ENCODE measurements at regions not wholly inside any gene's neighbourhood (a gene's known extent, or its start where the extent isn't known, plus 50 kb on each side); places are given as distances from the start of the nearest gene placed in this dataset.

DNA sequence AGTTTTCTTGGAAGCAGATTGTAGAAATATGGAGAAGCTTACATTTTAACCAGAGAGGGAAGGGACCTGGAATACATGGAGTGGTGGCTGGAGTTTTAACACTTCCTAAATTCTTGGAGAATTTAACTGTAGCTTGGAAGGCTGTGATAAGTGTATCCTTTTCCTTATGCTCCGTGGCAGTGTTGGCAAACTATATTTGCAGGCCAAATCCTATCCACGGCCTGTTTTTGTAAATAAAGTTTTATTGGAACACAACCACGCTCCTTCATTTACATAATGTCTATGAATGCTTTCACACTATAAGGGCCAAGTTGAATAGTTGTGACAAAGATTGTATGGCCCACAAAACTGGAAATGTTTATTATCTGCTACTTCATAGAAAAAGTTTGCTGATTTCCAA, 110.6 kb upstream of the MIR17HG start:
- H3K36me3 Mint-ChIP-seq (ENCODE audit: low read depth) = peaks cover 10% of the 10 kb centered on the region
- TF ChIP-seq, protein P1, sequence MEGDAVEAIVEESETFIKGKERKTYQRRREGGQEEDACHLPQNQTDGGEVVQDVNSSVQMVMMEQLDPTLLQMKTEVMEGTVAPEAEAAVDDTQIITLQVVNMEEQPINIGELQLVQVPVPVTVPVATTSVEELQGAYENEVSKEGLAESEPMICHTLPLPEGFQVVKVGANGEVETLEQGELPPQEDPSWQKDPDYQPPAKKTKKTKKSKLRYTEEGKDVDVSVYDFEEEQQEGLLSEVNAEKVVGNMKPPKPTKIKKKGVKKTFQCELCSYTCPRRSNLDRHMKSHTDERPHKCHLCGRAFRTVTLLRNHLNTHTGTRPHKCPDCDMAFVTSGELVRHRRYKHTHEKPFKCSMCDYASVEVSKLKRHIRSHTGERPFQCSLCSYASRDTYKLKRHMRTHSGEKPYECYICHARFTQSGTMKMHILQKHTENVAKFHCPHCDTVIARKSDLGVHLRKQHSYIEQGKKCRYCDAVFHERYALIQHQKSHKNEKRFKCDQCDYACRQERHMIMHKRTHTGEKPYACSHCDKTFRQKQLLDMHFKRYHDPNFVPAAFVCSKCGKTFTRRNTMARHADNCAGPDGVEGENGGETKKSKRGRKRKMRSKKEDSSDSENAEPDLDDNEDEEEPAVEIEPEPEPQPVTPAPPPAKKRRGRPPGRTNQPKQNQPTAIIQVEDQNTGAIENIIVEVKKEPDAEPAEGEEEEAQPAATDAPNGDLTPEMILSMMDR (conservative IDR thresholded peaks at IDR 0.05) = no peak
- H3K27me3 Mint-ChIP-seq (ENCODE audit: low read depth) = no peaks in the 10 kb centered on the region
- peaks cover 40% of the 10 kb centered on the region for H3K4me1 Mint-ChIP-seq
- no peak overlapping the region for H3K27ac Mint-ChIP-seq (ENCODE audit: unreplicated experiment)
- H3K4me3 Mint-ChIP-seq = no peak overlapping the region
- no peak for DNase-seq (ENCODE audit: low read depth, low spot score)
- H3K9me3 Mint-ChIP-seq = peaks cover 3% of the 10 kb centered on the region

DNA sequence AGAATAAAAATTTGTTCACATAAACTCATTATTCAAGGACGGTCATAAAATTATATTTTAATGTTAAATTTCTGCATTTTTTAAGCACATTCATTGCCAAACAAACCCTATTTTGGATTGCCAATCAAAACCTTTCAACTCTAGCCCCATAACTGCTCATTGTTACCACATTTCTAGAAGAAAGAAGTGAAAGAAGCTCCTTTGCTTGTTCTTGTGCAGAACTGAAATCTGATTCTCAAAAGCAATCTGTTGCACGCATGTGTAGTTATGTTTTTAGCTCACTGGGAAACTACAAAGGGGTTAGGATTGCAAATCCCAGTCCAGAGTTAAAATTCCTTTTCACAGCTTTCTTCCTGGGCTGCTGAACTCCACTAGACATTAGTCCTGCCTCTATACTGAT, 109.5 kb upstream of the MIR17HG start:
- no peak for DNase-seq (ENCODE audit: low read depth, low spot score)
- H3K4me1 Mint-ChIP-seq = peaks cover 33% of the 10 kb centered on the region
- no peak overlapping the region for H3K27ac Mint-ChIP-seq (ENCODE audit: unreplicated experiment)
- H3K27me3 Mint-ChIP-seq (ENCODE audit: low read depth) = no peaks in the 10 kb centered on the region
- peaks cover 3% of the 10 kb centered on the region for H3K9me3 Mint-ChIP-seq
- peaks cover 14% of the 10 kb centered on the region for H3K36me3 Mint-ChIP-seq (ENCODE audit: low read depth)
- TF ChIP-seq, protein P1 (conservative IDR thresholded peaks at IDR 0.05) = no peak
- H3K4me3 Mint-ChIP-seq = no peak overlapping the region

DNA sequence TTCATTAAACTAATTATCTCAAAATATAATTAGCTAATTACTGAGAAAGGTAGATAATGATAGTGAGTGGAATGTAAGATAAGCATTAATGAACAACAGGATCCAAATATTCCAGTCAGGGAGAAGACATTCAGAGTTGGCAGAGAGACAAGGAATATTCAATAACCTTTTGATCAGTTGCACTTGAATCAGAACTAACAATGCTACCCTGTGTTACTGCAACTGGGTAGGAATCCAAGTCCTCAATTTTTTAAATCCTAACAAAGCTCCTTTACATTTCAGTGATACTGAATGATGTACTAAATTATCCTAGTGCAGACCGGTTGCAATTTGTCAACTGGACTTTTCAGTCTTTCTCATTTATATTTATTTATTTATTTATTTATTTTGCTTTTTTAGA, 107.1 kb upstream of the MIR17HG start:
- no peak overlapping the region for H3K27ac Mint-ChIP-seq (ENCODE audit: unreplicated experiment)
- H3K9me3 Mint-ChIP-seq = peaks cover 3% of the 10 kb centered on the region
- DNase-seq (ENCODE audit: low read depth, low spot score) = no peak
- H3K4me3 Mint-ChIP-seq = no peak overlapping the region
- TF ChIP-seq, protein P1 (conservative IDR thresholded peaks at IDR 0.05) = no peak
- H3K27me3 Mint-ChIP-seq (ENCODE audit: low read depth) = no peaks in the 10 kb centered on the region
- peaks cover 35% of the 10 kb centered on the region for H3K4me1 Mint-ChIP-seq
- peaks cover 17% of the 10 kb centered on the region for H3K36me3 Mint-ChIP-seq (ENCODE audit: low read depth)

DNA sequence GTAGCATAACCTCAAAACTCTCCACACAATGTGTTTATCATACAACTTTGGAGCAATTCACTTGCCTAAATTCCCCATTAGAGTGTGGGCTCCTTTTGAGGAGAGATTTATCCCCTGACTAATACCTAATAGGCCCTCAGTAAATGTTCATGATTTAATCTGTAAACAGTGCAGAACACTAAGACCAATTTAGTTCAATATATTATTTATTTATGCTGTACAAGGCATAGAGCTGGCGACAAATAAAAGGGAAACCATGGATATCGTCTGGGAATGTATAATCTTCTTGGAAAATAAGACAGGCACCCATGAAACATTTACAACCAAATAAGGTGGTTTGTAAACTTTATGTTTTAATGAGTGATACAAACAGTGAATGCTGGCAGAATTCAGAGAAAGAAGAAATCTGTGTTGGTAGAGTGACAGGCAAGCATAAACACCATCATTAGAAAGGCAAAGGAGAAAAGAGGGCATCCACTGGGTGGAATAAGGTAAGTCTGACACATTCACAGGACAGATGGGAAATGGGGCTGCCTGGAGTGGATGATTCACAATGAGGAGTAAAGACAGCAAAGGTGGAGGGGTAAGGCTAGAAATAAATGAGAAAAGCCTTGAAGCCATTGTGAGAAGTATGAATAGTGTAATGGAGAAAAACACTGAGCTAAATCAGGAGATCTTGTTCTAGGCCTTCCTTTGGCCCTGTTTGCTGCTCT, 106.1 kb upstream of the MIR17HG start:
- Mint-ChIP-seq H3K9me3 (peaks cover 3% of the 10 kb centered on the region), H3K4me1 (peaks cover 37% of the 10 kb centered on the region), H3K4me3 (no peak overlapping the region), H3K27me3 (ENCODE audit: low read depth) (no peaks in the 10 kb centered on the region), H3K36me3 (ENCODE audit: low read depth) (peaks cover 18% of the 10 kb centered on the region), H3K27ac (ENCODE audit: unreplicated experiment) (peak overlapping the region; percentile 61)
- DNase-seq (ENCODE audit: low read depth, low spot score) = no peak
- TF ChIP-seq, protein P1 (conservative IDR thresholded peaks at IDR 0.05) = no peak

DNA sequence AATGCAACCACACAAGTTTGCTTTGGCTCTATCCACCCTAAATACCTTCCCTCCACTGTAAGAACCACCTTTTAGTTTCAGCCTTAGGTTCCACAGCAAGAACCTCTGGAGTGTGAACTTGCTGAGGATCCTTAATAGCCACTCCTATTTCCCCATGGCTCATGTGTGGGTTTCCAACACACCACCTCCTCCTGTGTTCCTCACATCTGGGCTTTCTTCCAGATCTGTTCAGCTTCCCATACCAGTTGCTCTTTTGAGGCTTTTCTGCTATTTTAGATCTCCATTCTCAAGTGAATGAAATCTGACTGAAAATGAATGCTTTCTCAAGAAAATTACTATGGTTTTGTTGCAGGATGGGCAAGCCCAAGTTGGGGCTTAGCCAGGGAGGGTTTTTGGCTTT, 104.8 kb upstream of the MIR17HG start:
- DNase-seq (ENCODE audit: low read depth, low spot score) = no peak
- Mint-ChIP-seq H3K27me3 (ENCODE audit: low read depth) (no peaks in the 10 kb centered on the region), H3K9me3 (peaks cover 3% of the 10 kb centered on the region), H3K27ac (ENCODE audit: unreplicated experiment) (no peak overlapping the region), H3K4me3 (no peak overlapping the region), H3K4me1 (peaks cover 47% of the 10 kb centered on the region), H3K36me3 (ENCODE audit: low read depth) (peaks cover 18% of the 10 kb centered on the region)
- TF ChIP-seq, protein P1 (conservative IDR thresholded peaks at IDR 0.05) = no peak
